Ishikawa (cell line): ENCODE measurements at regions not wholly inside any gene's neighbourhood (a gene's known extent, or its start where the extent isn't known, plus 50 kb on each side); places are given as distances from the start of the nearest gene placed in this dataset.

ENCODE experiments used
- CEBPB ChIP-seq: IDR thresholded peaks from 2 replicates; pipeline ENCODE4 v1.6.1; 2012
- CREB1 ChIP-seq: IDR thresholded peaks from 2 replicates; pipeline ENCODE4 v1.6.1; 2012; ENCODE audit warnings: low read depth
- EGR1 ChIP-seq: IDR thresholded peaks from 2 replicates; pipeline ENCODE4 v1.6.1; 2012
- EP300 ChIP-seq: IDR thresholded peaks from 2 replicates; pipeline ENCODE4 v1.6.1; 2012; ENCODE audit warnings: borderline replicate concordance
- FOXM1 ChIP-seq: IDR thresholded peaks from 2 replicates; pipeline ENCODE4 v1.6.1; 2012; ENCODE audit warnings: low read depth, borderline replicate concordance
- NFIC ChIP-seq: IDR thresholded peaks from 2 replicates; pipeline ENCODE4 v1.6.1; 2012
- RAD21 ChIP-seq: IDR thresholded peaks from 2 replicates; pipeline ENCODE4 v1.6.1; 2012; ENCODE audit warnings: low read depth
- TAF1 ChIP-seq: IDR thresholded peaks from 2 replicates; pipeline ENCODE4 v1.6.1; 2012; ENCODE audit warnings: low read depth, mild to moderate bottlenecking
- TCF12 ChIP-seq: IDR thresholded peaks from 2 replicates; pipeline ENCODE4 v1.6.1; 2012; ENCODE audit warnings: low read depth
- TEAD4 ChIP-seq: IDR thresholded peaks from 2 replicates; pipeline ENCODE4 v1.6.1; 2012
- USF1 ChIP-seq: IDR thresholded peaks from 2 replicates; pipeline ENCODE4 v1.6.1; 2012
- ZBTB7A ChIP-seq: IDR thresholded peaks from 2 replicates; pipeline ENCODE4 v1.6.1; 2012; ENCODE audit warnings: low read depth
- TF ChIP-seq, protein P1 (sequence below): IDR thresholded peaks from 2 replicates; pipeline ENCODE4 v1.6.1; 2012
- TF ChIP-seq, protein P2 (sequence below): IDR thresholded peaks from 2 replicates; pipeline ENCODE4 v1.6.1; 2012; ENCODE audit warnings: low read depth, mild to moderate bottlenecking

DNA sequence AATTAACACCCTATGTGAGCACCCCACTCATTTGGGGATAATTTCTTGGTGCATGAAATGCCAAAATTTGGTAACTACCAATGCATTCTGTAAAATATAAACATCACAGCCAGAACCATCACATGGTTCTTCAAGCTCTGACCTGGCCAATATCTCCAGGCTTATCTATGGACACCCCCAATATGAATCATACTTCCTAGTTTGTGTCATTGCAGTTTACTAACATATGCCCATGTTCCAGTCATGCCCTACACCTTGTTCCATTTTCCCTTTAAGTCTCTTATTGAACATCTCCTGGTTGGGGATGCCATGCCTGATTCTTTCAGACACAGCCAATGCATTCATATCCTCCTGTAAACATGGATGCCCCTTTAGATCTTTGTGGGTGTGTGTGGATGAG, 572.8 kb upstream of the BTBD3 start:
- no peak for TF ChIP-seq USF1
- TF ChIP-seq TCF12, result no peak
- TF ChIP-seq EP300, result no peak
- no peak for TF ChIP-seq NFIC
- TF ChIP-seq EGR1, result no peak
- no peak for TF ChIP-seq RAD21
- TF ChIP-seq TAF1, result no peak
- TF ChIP-seq, protein P1, sequence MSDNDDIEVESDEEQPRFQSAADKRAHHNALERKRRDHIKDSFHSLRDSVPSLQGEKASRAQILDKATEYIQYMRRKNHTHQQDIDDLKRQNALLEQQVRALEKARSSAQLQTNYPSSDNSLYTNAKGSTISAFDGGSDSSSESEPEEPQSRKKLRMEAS, result no peak
- TF ChIP-seq CREB1, result no peak
- TF ChIP-seq, protein P2, sequence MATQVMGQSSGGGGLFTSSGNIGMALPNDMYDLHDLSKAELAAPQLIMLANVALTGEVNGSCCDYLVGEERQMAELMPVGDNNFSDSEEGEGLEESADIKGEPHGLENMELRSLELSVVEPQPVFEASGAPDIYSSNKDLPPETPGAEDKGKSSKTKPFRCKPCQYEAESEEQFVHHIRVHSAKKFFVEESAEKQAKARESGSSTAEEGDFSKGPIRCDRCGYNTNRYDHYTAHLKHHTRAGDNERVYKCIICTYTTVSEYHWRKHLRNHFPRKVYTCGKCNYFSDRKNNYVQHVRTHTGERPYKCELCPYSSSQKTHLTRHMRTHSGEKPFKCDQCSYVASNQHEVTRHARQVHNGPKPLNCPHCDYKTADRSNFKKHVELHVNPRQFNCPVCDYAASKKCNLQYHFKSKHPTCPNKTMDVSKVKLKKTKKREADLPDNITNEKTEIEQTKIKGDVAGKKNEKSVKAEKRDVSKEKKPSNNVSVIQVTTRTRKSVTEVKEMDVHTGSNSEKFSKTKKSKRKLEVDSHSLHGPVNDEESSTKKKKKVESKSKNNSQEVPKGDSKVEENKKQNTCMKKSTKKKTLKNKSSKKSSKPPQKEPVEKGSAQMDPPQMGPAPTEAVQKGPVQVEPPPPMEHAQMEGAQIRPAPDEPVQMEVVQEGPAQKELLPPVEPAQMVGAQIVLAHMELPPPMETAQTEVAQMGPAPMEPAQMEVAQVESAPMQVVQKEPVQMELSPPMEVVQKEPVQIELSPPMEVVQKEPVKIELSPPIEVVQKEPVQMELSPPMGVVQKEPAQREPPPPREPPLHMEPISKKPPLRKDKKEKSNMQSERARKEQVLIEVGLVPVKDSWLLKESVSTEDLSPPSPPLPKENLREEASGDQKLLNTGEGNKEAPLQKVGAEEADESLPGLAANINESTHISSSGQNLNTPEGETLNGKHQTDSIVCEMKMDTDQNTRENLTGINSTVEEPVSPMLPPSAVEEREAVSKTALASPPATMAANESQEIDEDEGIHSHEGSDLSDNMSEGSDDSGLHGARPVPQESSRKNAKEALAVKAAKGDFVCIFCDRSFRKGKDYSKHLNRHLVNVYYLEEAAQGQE, result no peak
- TF ChIP-seq ZBTB7A, result no peak
- no peak for TF ChIP-seq TEAD4
- no peak for TF ChIP-seq FOXM1
- no peak for TF ChIP-seq CEBPB
